Neural cell (in vitro differentiated cells): ENCODE measurements at regions not wholly inside any gene's neighbourhood (a gene's known extent, or its start where the extent isn't known, plus 50 kb on each side); places are given as distances from the start of the nearest gene placed in this dataset.

ENCODE experiments used
- H2AFZ ChIP-seq: fragments of 200-600, 300-800 bp; sonication (generic), shearing (Covaris generic); 2 replicates; pipeline ENCODE4 v1.6.0; 2014; ENCODE audit warnings: low read depth, mild to moderate bottlenecking, antibody characterized with exemption, low read length, moderate library complexity
- H3F3A ChIP-seq: fragments of 200-600 bp; shearing (Covaris generic); 2 replicates; pipeline ENCODE4 v1.6.1; 2016; ENCODE audit warnings: mild to moderate bottlenecking, moderate library complexity, mixed read lengths, antibody characterized with exemption, low read length; ENCODE audit not compliant: insufficient read depth, poor library complexity, severe bottlenecking
- H3K27ac ChIP-seq: fragments of 200-600, 300-800 bp; sonication (generic), shearing (Covaris generic); 2 replicates; pipeline ENCODE4 v1.5.1; 2014; ENCODE audit warnings: mild to moderate bottlenecking, low read length, moderate library complexity
- H3K27me3 ChIP-seq: fragments of 300-800, 200-600 bp; sonication (generic), shearing (Covaris generic); 2 replicates; pipeline ENCODE4 v1.6.0; 2014; ENCODE audit warnings: mild to moderate bottlenecking, low read depth, low read length, moderate library complexity; ENCODE audit not compliant: insufficient read depth
- H3K36me3 ChIP-seq: fragments of 300-800, 200-600 bp; sonication (generic), shearing (Covaris generic); 2 replicates; pipeline ENCODE4 v1.5.1; 2014; ENCODE audit warnings: mild to moderate bottlenecking, antibody characterized with exemption, low read length, moderate library complexity; ENCODE audit not compliant: insufficient read depth
- H3K4me2 ChIP-seq: fragments of 300-800, 200-600 bp; sonication (generic), shearing (Covaris generic); 2 replicates; pipeline ENCODE4 v1.6.0; 2014; ENCODE audit warnings: mild to moderate bottlenecking, low read length
- H3K4me3 ChIP-seq: fragments of 300-800, 200-600 bp; sonication (generic), shearing (Covaris generic); 2 replicates; pipeline ENCODE4 v1.5.1; 2014; ENCODE audit warnings: mild to moderate bottlenecking, low read length, moderate library complexity
- H3K79me2 ChIP-seq: fragments of 200-600 bp; shearing (Covaris generic); replicated peaks from 2 replicates; pipeline ENCODE4 v1.6.0; 2014; ENCODE audit warnings: mild to moderate bottlenecking, low read length, moderate library complexity; ENCODE audit not compliant: insufficient read depth
- H3K9ac ChIP-seq: fragments of 300-800, 200-600 bp; sonication (generic), shearing (Covaris generic); 2 replicates; pipeline ENCODE4 v1.6.1; 2016; ENCODE audit warnings: mild to moderate bottlenecking, low read length, mixed read lengths
- H3K9me2 ChIP-seq: fragments of 200-600 bp; shearing (Covaris generic); 2 replicates; pipeline ENCODE4 v1.6.1; 2016; ENCODE audit warnings: mild to moderate bottlenecking, low read length, mixed read lengths; ENCODE audit not compliant: insufficient read depth
- H3K9me3 ChIP-seq: fragments of 200-600, 300-800 bp; sonication (generic), shearing (Covaris generic); 2 replicates; pipeline ENCODE4 v1.6.1; 2016; ENCODE audit warnings: mild to moderate bottlenecking, mixed run types, low read length, moderate library complexity, mixed read lengths
- H4K20me1 ChIP-seq: fragments of 200-600 bp; shearing (Covaris generic); 2 replicates; pipeline ENCODE4 v1.6.1; 2016; ENCODE audit warnings: mild to moderate bottlenecking, mixed run types; ENCODE audit not compliant: insufficient read depth
- EP300 ChIP-seq: fragments of 450-650 bp; conservative IDR thresholded peaks from 2 replicates; pipeline ENCODE4 v1.6.1; 2014; ENCODE audit warnings: antibody characterized with exemption, mild to moderate bottlenecking, moderate library complexity; ENCODE audit not compliant: poor library complexity, severe bottlenecking
- EZH2 ChIP-seq: fragments of 200-600, 300-800 bp; shearing (Covaris generic), sonication (generic); IDR thresholded peaks from 2 replicates; pipeline ENCODE4 v1.6.1; 2014; ENCODE audit warnings: antibody characterized with exemption, low read length, borderline replicate concordance, mild to moderate bottlenecking; ENCODE audit not compliant: insufficient read depth, poor library complexity, severe bottlenecking
- MXI1 ChIP-seq: fragments of 450-650 bp; conservative IDR thresholded peaks from 2 replicates; pipeline ENCODE4 v1.6.1; 2014; ENCODE audit warnings: antibody characterized with exemption, mild to moderate bottlenecking; ENCODE audit not compliant: poor library complexity, severe bottlenecking
- POLR2AphosphoS5 ChIP-seq: IDR thresholded peaks from 2 replicates; pipeline ENCODE4 v1.6.1; 2012
- RAD21 ChIP-seq: fragments of 450-650 bp; conservative IDR thresholded peaks from 2 replicates; pipeline ENCODE4 v1.6.1; 2014; ENCODE audit warnings: antibody characterized with exemption, mild to moderate bottlenecking, moderate library complexity
- SMC3 ChIP-seq: fragments of 450-650 bp; conservative IDR thresholded peaks from 2 replicates; pipeline ENCODE4 v1.6.1; 2014; ENCODE audit warnings: antibody characterized with exemption, mild to moderate bottlenecking, moderate library complexity; ENCODE audit not compliant: poor library complexity
- TAF1 ChIP-seq: IDR thresholded peaks from 2 replicates; pipeline ENCODE4 v1.6.1; 2012; ENCODE audit warnings: low read depth
- TF ChIP-seq, protein P1 (sequence below): IDR thresholded peaks from 2 replicates; pipeline ENCODE4 v1.6.1; 2012; ENCODE audit warnings: borderline replicate concordance
- TF ChIP-seq, protein P2 (sequence below): fragments of 450-650 bp; IDR thresholded peaks from 2 replicates; pipeline ENCODE4 v1.5.1; 2014; ENCODE audit warnings: antibody characterized with exemption, mild to moderate bottlenecking, moderate library complexity; ENCODE audit not compliant: poor library complexity, severe bottlenecking

DNA sequence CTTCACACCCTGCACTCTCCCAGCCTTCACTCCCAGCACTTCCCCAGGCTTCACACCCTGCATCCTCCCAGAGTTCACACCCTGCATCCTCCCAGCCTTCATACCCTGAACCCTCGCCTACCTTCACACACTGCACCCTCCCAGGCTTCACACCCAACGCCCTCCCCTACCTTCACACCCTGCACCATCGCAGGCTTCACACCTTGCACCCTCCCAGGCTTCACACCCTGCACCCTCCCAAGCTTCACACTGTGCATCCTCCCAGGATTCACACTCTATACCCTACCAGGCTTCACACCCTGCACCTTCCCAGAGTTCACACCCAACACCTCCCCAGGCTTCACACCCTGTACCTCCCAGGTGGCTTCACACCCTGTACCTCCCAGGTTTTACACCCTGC is 448.7 kb upstream of the MYT1L start:
- Histone ChIP-seq H3F3A (no peaks in the 10 kb centered on the region), H3K27me3 (no peaks in the 10 kb centered on the region), H3K27ac (no peak overlapping the region), H3K79me2 (no peaks in the 10 kb centered on the region), H3K4me2 (no peak overlapping the region), H3K9me2 (no peaks in the 10 kb centered on the region), H3K4me3 (no peak overlapping the region), H4K20me1 (no peaks in the 10 kb centered on the region), H3K9me3 (no peaks in the 10 kb centered on the region), H3K36me3 (no peaks in the 10 kb centered on the region), H3K9ac (no peak overlapping the region), H2AFZ (no peak overlapping the region)
- TF ChIP-seq, protein P1, sequence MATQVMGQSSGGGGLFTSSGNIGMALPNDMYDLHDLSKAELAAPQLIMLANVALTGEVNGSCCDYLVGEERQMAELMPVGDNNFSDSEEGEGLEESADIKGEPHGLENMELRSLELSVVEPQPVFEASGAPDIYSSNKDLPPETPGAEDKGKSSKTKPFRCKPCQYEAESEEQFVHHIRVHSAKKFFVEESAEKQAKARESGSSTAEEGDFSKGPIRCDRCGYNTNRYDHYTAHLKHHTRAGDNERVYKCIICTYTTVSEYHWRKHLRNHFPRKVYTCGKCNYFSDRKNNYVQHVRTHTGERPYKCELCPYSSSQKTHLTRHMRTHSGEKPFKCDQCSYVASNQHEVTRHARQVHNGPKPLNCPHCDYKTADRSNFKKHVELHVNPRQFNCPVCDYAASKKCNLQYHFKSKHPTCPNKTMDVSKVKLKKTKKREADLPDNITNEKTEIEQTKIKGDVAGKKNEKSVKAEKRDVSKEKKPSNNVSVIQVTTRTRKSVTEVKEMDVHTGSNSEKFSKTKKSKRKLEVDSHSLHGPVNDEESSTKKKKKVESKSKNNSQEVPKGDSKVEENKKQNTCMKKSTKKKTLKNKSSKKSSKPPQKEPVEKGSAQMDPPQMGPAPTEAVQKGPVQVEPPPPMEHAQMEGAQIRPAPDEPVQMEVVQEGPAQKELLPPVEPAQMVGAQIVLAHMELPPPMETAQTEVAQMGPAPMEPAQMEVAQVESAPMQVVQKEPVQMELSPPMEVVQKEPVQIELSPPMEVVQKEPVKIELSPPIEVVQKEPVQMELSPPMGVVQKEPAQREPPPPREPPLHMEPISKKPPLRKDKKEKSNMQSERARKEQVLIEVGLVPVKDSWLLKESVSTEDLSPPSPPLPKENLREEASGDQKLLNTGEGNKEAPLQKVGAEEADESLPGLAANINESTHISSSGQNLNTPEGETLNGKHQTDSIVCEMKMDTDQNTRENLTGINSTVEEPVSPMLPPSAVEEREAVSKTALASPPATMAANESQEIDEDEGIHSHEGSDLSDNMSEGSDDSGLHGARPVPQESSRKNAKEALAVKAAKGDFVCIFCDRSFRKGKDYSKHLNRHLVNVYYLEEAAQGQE: no peak
- TF ChIP-seq, protein P2, sequence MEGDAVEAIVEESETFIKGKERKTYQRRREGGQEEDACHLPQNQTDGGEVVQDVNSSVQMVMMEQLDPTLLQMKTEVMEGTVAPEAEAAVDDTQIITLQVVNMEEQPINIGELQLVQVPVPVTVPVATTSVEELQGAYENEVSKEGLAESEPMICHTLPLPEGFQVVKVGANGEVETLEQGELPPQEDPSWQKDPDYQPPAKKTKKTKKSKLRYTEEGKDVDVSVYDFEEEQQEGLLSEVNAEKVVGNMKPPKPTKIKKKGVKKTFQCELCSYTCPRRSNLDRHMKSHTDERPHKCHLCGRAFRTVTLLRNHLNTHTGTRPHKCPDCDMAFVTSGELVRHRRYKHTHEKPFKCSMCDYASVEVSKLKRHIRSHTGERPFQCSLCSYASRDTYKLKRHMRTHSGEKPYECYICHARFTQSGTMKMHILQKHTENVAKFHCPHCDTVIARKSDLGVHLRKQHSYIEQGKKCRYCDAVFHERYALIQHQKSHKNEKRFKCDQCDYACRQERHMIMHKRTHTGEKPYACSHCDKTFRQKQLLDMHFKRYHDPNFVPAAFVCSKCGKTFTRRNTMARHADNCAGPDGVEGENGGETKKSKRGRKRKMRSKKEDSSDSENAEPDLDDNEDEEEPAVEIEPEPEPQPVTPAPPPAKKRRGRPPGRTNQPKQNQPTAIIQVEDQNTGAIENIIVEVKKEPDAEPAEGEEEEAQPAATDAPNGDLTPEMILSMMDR: no peak
- TF ChIP-seq RAD21: no peak
- no peak for TF ChIP-seq SMC3
- no peak for TF ChIP-seq EZH2
- no peak for TF ChIP-seq POLR2AphosphoS5
- no peak for TF ChIP-seq MXI1
- no peak for TF ChIP-seq TAF1
- TF ChIP-seq EP300: no peak

DNA sequence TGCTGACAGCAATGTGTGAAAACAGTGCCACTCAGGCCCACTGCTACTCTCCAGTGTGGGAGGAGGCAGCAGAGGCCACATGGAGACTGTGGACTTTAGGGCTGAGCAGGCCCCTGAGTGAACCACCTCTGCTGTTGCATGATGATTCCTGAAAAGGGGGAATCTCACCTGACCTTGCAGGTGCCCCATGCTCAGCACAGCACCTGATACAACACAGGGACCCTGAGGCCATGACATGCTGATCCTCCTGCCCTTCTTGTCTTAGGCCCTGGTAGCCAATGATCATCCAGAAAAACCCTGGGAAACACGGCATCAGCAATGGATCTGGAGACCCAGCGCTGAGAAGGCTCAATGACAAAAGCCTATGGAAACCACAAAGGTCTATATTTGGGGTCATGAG is 446.8 kb upstream of the MYT1L start:
- Histone ChIP-seq H2AFZ (no peak overlapping the region), H3K4me2 (no peak overlapping the region), H3K9me3 (no peaks in the 10 kb centered on the region), H3K79me2 (no peaks in the 10 kb centered on the region), H3K36me3 (no peaks in the 10 kb centered on the region), H3K27ac (no peak overlapping the region), H3K9me2 (no peaks in the 10 kb centered on the region), H3K4me3 (no peak overlapping the region), H3K9ac (no peak overlapping the region), H3F3A (no peaks in the 10 kb centered on the region), H3K27me3 (no peaks in the 10 kb centered on the region), H4K20me1 (no peaks in the 10 kb centered on the region)
- TF ChIP-seq EP300 (no peak), MXI1 (no peak), RAD21 (no peak), POLR2AphosphoS5 (no peak), EZH2 (no peak), TAF1 (no peak), SMC3 (no peak)
- TF ChIP-seq, protein P2: no peak
- TF ChIP-seq, protein P1: no peak
